ENCODE measurements at regions not wholly inside any gene's neighbourhood (a gene's known extent, or its start where the extent isn't known, plus 50 kb on each side); places are given as distances from the start of the nearest gene placed in this dataset.

DNA sequence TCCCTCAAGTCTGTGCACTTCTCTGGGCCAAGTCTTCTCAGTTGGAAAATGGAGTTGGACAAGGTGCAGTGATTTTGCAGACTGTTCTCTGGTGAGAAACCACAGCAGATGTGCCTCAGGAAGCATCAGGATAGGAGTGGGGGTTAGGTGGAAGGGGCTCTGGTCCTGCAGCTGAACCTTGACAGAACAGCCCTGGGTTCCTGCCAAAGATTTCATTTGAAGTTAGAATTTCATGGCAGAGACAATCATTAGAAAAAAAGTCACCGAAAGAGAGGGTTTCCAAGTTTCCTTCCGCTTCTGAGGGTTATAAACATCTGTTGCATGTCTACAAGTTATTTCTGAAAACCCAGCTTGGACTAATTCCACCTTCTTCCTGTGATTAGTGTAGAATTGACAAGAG is 80.4 kb upstream of the IRX3 start:
- Histone ChIP-seq H3K4me1 (no peaks in the 10 kb centered on the region), H3K4me3 (no peak overlapping the region), H3K27me3 (peaks cover 3 to 45% of the 10 kb centered on the region in 2 donors), H3K36me3 (no peaks in the 10 kb centered on the region), H3K9me3 (no peaks in the 10 kb centered on the region), H3K27ac (no peak overlapping the region)
- DNase-seq (ENCODE audit: low spot score in 2 of 2), result no peak
- TF ChIP-seq EP300 (IDR thresholded peaks at IDR 0.05) (no peak), POLR2A (IDR thresholded peaks at IDR 0.05) (no peak)
- TF ChIP-seq, protein P1, sequence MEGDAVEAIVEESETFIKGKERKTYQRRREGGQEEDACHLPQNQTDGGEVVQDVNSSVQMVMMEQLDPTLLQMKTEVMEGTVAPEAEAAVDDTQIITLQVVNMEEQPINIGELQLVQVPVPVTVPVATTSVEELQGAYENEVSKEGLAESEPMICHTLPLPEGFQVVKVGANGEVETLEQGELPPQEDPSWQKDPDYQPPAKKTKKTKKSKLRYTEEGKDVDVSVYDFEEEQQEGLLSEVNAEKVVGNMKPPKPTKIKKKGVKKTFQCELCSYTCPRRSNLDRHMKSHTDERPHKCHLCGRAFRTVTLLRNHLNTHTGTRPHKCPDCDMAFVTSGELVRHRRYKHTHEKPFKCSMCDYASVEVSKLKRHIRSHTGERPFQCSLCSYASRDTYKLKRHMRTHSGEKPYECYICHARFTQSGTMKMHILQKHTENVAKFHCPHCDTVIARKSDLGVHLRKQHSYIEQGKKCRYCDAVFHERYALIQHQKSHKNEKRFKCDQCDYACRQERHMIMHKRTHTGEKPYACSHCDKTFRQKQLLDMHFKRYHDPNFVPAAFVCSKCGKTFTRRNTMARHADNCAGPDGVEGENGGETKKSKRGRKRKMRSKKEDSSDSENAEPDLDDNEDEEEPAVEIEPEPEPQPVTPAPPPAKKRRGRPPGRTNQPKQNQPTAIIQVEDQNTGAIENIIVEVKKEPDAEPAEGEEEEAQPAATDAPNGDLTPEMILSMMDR (IDR thresholded peaks at IDR 0.05), result no peak
- WGBS, 2 donors, result 72 to 75% methylated on average over 2 of the region's 2 CpGs

DNA sequence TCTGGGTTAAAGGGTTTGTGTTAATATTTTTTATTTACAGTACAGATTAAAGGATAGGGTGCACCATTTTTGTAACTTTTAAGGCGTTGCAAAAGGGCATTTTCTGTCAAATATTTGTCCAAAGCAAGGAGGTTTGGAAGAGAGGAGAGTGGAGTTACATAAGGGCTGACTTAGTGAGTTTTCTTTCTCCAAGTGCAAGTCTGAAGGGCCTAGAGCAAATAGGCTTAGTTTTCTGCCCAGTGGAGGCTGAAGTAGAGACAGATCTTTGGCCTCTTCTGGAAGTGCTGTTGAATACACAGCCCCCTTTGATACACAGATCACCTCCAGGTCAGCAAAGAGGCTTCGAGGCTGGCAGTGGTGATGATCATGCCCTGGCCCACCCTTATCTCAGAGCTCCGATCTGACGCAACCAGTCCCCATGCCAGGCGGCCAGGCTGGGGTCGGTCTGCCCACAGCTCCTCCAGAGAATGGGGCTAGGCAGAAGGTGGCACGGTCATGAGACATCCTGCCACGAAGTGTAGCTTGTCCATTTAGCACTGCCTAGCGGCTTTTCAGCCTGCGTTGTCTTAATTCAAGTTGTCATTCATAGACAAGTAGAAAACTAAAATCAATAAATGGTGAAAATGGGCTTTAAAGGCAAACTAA is 79.5 kb upstream of the IRX3 start:
- WGBS, 2 donors, result 86% methylated on average over 10 of the region's 10 CpGs
- DNase-seq (ENCODE audit: low spot score in 2 of 2), result no peak
- TF ChIP-seq POLR2A (IDR thresholded peaks at IDR 0.05) (no peak), EP300 (IDR thresholded peaks at IDR 0.05) (no peak)
- TF ChIP-seq, protein P1 (IDR thresholded peaks at IDR 0.05), result no peak
- peaks cover 3 to 49% of the 10 kb centered on the region in 2 donors for H3K27me3 ChIP-seq
- H3K27ac ChIP-seq, result no peak overlapping the region
- H3K4me3 ChIP-seq, result no peak overlapping the region
- H3K4me1 ChIP-seq, result no peaks in the 10 kb centered on the region
- H3K36me3 ChIP-seq, result no peaks in the 10 kb centered on the region
- no peaks in the 10 kb centered on the region for H3K9me3 ChIP-seq

DNA sequence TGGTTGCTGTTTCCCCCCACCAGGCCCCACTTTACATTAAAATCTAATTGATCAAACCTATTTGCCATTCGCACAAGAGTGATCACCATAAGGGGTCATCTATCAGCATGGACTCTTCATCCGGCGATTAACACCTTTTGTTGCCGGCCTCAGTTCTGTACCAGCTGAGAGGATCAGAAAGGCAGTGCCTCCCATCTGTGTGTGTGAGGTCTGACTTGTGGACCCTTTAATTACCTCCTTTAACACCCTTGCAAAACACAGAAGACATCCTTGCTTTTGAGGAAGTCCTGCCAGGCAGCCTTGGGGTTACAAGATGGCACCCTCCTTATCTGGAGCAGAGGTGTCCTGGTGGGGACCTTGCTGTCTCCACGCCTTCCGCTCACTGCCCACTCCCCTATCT is 77.2 kb upstream of the IRX3 start:
- WGBS, 2 donors, result 75 to 82% methylated on average over 6 of the region's 6 CpGs
- Histone ChIP-seq H3K27me3 (peaks cover 0 to 36% of the 10 kb centered on the region in 2 donors), H3K9me3 (no peaks in the 10 kb centered on the region), H3K36me3 (no peaks in the 10 kb centered on the region), H3K4me3 (no peak overlapping the region), H3K4me1 (no peaks in the 10 kb centered on the region), H3K27ac (no peak overlapping the region)
- no peak for DNase-seq (ENCODE audit: low spot score in 2 of 2)
- TF ChIP-seq POLR2A (IDR thresholded peaks at IDR 0.05), result no peak
- TF ChIP-seq, protein P1 (IDR thresholded peaks at IDR 0.05), result no peak
- TF ChIP-seq EP300 (IDR thresholded peaks at IDR 0.05), result no peak

DNA sequence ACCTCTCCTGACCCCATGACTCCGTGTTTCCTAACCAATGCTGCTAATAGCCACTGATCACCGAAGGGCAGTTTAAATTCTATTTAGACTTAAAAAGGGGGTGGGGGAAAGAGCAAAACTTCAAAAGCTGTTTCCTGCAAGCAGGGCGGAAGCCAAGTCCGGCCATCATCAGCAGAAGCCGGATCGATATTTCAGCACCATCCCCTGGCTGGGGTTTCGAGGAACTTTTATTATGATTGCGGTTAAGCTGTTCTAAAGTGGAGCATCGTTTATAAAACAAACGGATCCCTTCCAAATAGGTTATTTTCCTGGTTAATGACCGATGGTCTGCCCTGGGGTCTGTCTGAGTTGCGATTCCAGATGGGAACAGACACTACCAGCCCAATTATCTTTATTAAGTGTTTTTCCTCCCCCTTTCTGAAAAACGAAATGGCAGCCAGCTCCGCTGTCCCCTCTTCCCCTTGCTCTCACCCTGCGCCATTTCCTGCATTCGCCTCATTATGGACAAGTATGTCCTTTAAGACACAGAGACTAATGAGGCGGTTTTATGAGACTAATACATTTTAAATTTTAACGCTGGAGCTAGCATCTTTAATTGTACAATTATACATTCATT is 76.1 kb upstream of the IRX3 start:
- Histone ChIP-seq H3K27ac (no peak overlapping the region), H3K4me1 (no peaks in the 10 kb centered on the region), H3K9me3 (no peaks in the 10 kb centered on the region), H3K27me3 (peaks cover 0 to 36% of the 10 kb centered on the region in 2 donors), H3K36me3 (no peaks in the 10 kb centered on the region), H3K4me3 (no peak overlapping the region)
- no peak for TF ChIP-seq POLR2A (IDR thresholded peaks at IDR 0.05)
- TF ChIP-seq EP300 (IDR thresholded peaks at IDR 0.05), result no peak
- TF ChIP-seq, protein P1 (IDR thresholded peaks at IDR 0.05), result no peak
- WGBS, 2 donors, result 23 to 27% methylated on average over 18 of the region's 18 CpGs
- no peak for DNase-seq (ENCODE audit: low spot score in 2 of 2)

DNA sequence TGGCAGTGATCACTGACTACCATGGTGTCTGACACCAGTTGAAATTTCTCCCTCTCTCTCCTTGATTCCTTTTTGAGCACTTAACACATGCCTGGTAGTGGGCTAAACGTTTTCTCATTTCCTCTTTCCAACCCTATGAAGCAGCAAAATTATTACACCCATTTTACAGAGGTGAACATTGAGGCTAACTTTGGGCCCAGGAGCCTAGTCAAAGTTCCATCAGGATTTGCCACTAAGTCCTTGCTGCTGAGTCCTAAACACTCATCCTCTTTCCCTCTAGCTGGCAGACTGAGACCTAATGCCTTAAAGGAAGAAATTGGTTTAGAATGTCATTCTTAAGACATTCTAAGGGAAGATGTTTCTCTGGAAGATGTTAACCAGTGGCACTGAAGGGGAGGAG is 74.7 kb upstream of the IRX3 start:
- Histone ChIP-seq H3K4me3 (no peak overlapping the region), H3K9me3 (peaks cover 0 to 4% (median 0%) of the 10 kb centered on the region in 4 donors), H3K36me3 (no peaks in the 10 kb centered on the region), H3K27ac (no peak overlapping the region), H3K27me3 (peaks cover 0 to 36% of the 10 kb centered on the region in 2 donors), H3K4me1 (no peaks in the 10 kb centered on the region)
- WGBS, 2 donors, result 26 to 30% methylated on average over 1 of the region's 1 CpG
- no peak for DNase-seq (ENCODE audit: low spot score in 2 of 2)
- TF ChIP-seq, protein P1 (IDR thresholded peaks at IDR 0.05), result no peak
- TF ChIP-seq EP300 (IDR thresholded peaks at IDR 0.05) (no peak), POLR2A (IDR thresholded peaks at IDR 0.05) (no peak)
